ENCODE measurements at regions not wholly inside any gene's neighbourhood (a gene's known extent, or its start where the extent isn't known, plus 50 kb on each side); places are given as distances from the start of the nearest gene placed in this dataset.

- no peak for DNase-seq (ENCODE audit: low read depth in 2 of 2)
These were observed 698.0 kb upstream of the POU3F2 start for GRCh38 chr6:98136333-98136732.

GRCh38 chr6:98137391-98137790 lies 697.0 kb upstream of the POU3F2 start:
- no peak for DNase-seq (ENCODE audit: low read depth in 2 of 2)

- no peak for DNase-seq (ENCODE audit: low read depth in 2 of 2)
These were observed 691.5 kb upstream of the POU3F2 start for GRCh38 chr6:98142839-98143238.

- DNase-seq (ENCODE audit: low read depth in 2 of 2), result no peak
These were observed 687.7 kb upstream of the POU3F2 start for GRCh38 chr6:98146656-98147055.

GRCh38 chr6:98156580-98156979 lies 677.8 kb upstream of the POU3F2 start:
- DNase-seq (ENCODE audit: low read depth in 2 of 2), result no peak

- DNase-seq (ENCODE audit: low read depth in 2 of 2), result no peak
These were observed 654.8 kb upstream of the POU3F2 start for GRCh38 chr6:98179606-98180005.

- DNase-seq (ENCODE audit: low read depth in 2 of 2), result no peak
These were observed 634.3 kb upstream of the POU3F2 start for GRCh38 chr6:98200084-98200483.

GRCh38 chr6:98203170-98203806 lies 631.1 kb upstream of the POU3F2 start:
- DNase-seq (ENCODE audit: low read depth in 2 of 2), result peak in 1 of 2 experiments; percentile 1

GRCh38 chr6:98212468-98212867 lies 621.9 kb upstream of the POU3F2 start:
- no peak for DNase-seq (ENCODE audit: low read depth in 2 of 2)

GRCh38 chr6:98215531-98215930 lies 618.8 kb upstream of the POU3F2 start:
- no peak for DNase-seq (ENCODE audit: low read depth in 2 of 2)

- no peak for DNase-seq (ENCODE audit: low read depth in 2 of 2)
These were observed 604.1 kb upstream of the POU3F2 start for GRCh38 chr6:98230250-98230649.

GRCh38 chr6:98239057-98239456 lies 595.3 kb upstream of the POU3F2 start:
- no peak for DNase-seq (ENCODE audit: low read depth in 2 of 2)

GRCh38 chr6:98241630-98242029 lies 592.7 kb upstream of the POU3F2 start:
- no peak for DNase-seq (ENCODE audit: low read depth in 2 of 2)

- DNase-seq (ENCODE audit: low read depth in 2 of 2), result no peak
These were observed 579.8 kb upstream of the POU3F2 start for GRCh38 chr6:98254624-98255023.

- no peak for DNase-seq (ENCODE audit: low read depth in 2 of 2)
These were observed 574.0 kb upstream of the POU3F2 start for GRCh38 chr6:98260382-98260781.

GRCh38 chr6:98272060-98272459 lies 562.3 kb upstream of the POU3F2 start:
- DNase-seq (ENCODE audit: low read depth in 2 of 2), result no peak

GRCh38 chr6:98274691-98275090 lies 559.7 kb upstream of the POU3F2 start:
- DNase-seq (ENCODE audit: low read depth in 2 of 2), result no peak

GRCh38 chr6:98280492-98280891 lies 553.9 kb upstream of the POU3F2 start:
- no peak for DNase-seq (ENCODE audit: low read depth in 2 of 2)

- no peak for DNase-seq (ENCODE audit: low read depth in 2 of 2)
These were observed 547.8 kb upstream of the POU3F2 start for GRCh38 chr6:98286620-98287019.

GRCh38 chr6:98287876-98288275 lies 546.5 kb upstream of the POU3F2 start:
- DNase-seq (ENCODE audit: low read depth in 2 of 2), result no peak

- DNase-seq (ENCODE audit: low read depth in 2 of 2), result no peak
These were observed 541.6 kb upstream of the POU3F2 start for GRCh38 chr6:98292810-98293209.

GRCh38 chr6:98295515-98296175 lies 538.7 kb upstream of the POU3F2 start:
- no peak for DNase-seq (ENCODE audit: low read depth in 2 of 2)

- DNase-seq (ENCODE audit: low read depth in 2 of 2), result no peak
These were observed 525.8 kb upstream of the POU3F2 start for GRCh38 chr6:98308564-98308963.

- DNase-seq (ENCODE audit: low read depth in 2 of 2), result no peak
These were observed 523.9 kb upstream of the POU3F2 start for GRCh38 chr6:98310443-98310842.

All from fibroblast of skin of left quadriceps (primary cell).